ENCODE measurements at regions not wholly inside any gene's neighbourhood (a gene's known extent, or its start where the extent isn't known, plus 50 kb on each side); places are given as distances from the start of the nearest gene placed in this dataset.

DNA sequence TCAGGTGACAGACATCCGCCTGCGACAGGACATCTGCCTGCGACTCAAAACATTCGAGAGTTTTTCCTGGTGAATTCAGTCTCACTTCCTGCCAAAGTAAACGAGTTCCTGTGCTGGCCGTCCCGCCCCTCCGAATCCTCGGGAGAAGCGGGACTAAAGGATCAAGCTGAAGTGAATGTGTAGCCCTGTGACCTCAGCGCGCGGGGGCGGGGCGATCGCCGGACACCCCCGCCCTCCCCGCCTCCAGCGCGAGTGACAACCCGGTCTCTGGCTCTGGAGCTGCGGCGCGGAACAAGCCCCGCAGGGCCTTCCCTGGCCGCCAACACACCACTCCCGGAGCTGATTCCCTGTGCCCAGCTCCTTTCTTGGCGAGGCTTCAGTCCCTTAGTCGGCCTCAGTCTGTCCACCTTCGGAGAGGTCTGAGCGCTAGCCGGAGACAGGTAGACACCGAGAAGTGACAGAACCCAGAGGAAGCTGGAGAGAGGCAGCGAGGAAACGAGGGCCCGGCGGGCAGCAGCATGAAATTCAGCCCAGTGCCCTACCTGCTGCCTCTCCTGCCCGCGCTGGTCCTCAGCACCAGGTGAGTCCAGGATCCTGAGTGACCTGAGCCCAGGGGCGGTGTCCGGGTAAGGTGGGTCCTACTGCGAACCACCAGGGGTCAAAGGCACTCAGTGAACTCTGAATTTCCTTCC lies 766.4 kb upstream of the LUZP2 start:
- DNase-seq, result no peak
- H3K4me1 Mint-ChIP-seq, result peaks cover 12% of the 10 kb centered on the region
- TF ChIP-seq, protein P1, sequence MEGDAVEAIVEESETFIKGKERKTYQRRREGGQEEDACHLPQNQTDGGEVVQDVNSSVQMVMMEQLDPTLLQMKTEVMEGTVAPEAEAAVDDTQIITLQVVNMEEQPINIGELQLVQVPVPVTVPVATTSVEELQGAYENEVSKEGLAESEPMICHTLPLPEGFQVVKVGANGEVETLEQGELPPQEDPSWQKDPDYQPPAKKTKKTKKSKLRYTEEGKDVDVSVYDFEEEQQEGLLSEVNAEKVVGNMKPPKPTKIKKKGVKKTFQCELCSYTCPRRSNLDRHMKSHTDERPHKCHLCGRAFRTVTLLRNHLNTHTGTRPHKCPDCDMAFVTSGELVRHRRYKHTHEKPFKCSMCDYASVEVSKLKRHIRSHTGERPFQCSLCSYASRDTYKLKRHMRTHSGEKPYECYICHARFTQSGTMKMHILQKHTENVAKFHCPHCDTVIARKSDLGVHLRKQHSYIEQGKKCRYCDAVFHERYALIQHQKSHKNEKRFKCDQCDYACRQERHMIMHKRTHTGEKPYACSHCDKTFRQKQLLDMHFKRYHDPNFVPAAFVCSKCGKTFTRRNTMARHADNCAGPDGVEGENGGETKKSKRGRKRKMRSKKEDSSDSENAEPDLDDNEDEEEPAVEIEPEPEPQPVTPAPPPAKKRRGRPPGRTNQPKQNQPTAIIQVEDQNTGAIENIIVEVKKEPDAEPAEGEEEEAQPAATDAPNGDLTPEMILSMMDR (IDR thresholded peaks at IDR 0.05), result no peak
- peaks cover 6% of the 10 kb centered on the region for H3K9me3 Mint-ChIP-seq
- no peak overlapping the region for H3K4me3 Mint-ChIP-seq
- H3K27me3 Mint-ChIP-seq (ENCODE audit: low read depth, poor library complexity), result no peaks in the 10 kb centered on the region
- no peak overlapping the region for H3K27ac Mint-ChIP-seq
- H3K36me3 Mint-ChIP-seq (ENCODE audit: low read depth), result no peaks in the 10 kb centered on the region

DNA sequence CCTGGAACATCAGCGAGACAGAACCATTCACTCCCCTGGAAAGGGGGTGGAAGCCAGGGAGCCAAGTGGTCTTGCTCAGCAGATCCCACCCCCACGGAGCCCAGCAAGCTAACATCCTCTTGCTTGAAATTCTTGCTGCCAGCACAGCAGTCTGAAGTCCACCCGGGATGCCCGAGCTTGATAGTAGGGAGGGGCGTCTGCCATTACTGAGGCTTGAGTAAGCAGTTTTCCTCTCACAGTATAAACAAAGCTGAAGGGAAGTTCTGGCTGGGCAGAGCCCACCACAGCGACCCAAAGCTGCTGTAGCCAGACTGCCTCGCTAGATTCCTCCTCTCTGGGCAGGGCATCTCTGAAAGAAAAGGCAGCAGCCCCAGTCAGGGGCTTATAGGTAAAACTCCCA lies 764.8 kb upstream of the LUZP2 start:
- DNase-seq, result no peak
- Mint-ChIP-seq H3K36me3 (ENCODE audit: low read depth) (no peaks in the 10 kb centered on the region), H3K9me3 (peaks cover 6% of the 10 kb centered on the region), H3K27me3 (ENCODE audit: low read depth, poor library complexity) (no peaks in the 10 kb centered on the region), H3K4me3 (no peak overlapping the region), H3K27ac (no peak overlapping the region), H3K4me1 (peaks cover 7% of the 10 kb centered on the region)
- TF ChIP-seq, protein P1 (IDR thresholded peaks at IDR 0.05), result no peak

GRCh38 chr11:23746896-23747295 lies 750.0 kb upstream of the LUZP2 start:
- Mint-ChIP-seq H3K4me1 (no peaks in the 10 kb centered on the region), H3K27ac (no peak overlapping the region), H3K4me3 (no peak overlapping the region), H3K9me3 (no peaks in the 10 kb centered on the region), H3K27me3 (ENCODE audit: low read depth, poor library complexity) (no peaks in the 10 kb centered on the region), H3K36me3 (ENCODE audit: low read depth) (no peaks in the 10 kb centered on the region)
- DNase-seq, result no peak
- TF ChIP-seq, protein P1 (IDR thresholded peaks at IDR 0.05), result no peak

DNA sequence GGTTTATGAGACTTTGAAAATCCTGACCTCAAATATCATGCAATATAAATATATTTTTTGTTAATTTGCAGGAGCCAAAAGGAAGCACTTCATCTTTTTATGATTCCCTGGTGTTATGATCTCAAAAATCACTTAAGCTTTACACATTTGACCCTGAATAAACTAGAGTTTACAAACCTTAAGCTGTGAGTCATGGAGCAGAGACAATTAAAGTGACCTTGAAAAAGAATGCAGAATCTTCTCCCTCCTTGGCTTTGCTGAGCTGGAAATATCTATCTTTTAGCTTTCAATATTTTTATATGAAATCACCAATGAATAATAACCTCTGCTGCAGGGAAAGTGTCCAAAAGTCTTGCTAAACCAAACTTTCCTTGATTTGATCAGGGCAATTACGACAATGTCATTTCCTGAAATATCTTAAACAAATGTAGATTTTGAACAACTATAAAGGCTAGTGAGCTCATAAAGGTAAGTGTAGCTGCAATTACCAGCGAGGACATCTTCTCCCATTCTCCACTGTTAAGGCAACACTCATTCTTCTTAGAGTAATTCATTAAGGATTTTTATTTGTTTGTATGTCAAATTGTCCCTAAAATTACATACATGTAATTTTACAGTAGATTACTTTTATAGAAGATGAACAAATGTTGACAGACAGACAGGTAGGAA lies 747.0 kb upstream of the LUZP2 start:
- H3K27me3 Mint-ChIP-seq (ENCODE audit: low read depth, poor library complexity), result no peaks in the 10 kb centered on the region
- H3K4me3 Mint-ChIP-seq, result no peak overlapping the region
- no peaks in the 10 kb centered on the region for H3K9me3 Mint-ChIP-seq
- no peak for DNase-seq
- no peaks in the 10 kb centered on the region for H3K4me1 Mint-ChIP-seq
- H3K36me3 Mint-ChIP-seq (ENCODE audit: low read depth), result no peaks in the 10 kb centered on the region
- H3K27ac Mint-ChIP-seq, result no peak overlapping the region
- TF ChIP-seq, protein P1 (IDR thresholded peaks at IDR 0.05), result no peak

DNA sequence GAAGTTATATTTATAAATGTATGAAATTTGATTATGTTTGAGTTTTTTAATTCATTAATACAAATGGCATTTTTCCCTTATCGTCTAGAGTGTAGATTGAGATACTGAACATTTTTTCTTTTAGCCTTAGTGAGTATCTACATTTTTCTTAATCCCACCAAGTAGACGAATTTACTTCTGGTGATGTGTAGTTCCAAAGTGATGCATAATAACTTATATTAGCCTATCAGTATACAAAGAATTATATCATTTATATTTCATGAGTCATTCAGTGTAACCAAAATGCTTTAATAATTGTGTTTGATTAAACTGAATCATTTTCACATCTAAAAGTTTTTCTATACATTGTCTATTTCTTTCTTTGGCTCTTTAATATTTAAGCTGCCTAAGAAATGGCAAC lies 745.6 kb upstream of the LUZP2 start:
- Mint-ChIP-seq H3K36me3 (ENCODE audit: low read depth) (no peaks in the 10 kb centered on the region), H3K9me3 (no peaks in the 10 kb centered on the region), H3K27me3 (ENCODE audit: low read depth, poor library complexity) (no peaks in the 10 kb centered on the region), H3K4me1 (no peaks in the 10 kb centered on the region), H3K27ac (no peak overlapping the region), H3K4me3 (no peak overlapping the region)
- DNase-seq, result no peak
- TF ChIP-seq, protein P1 (IDR thresholded peaks at IDR 0.05), result no peak

GRCh38 chr11:23755076-23755475 lies 741.8 kb upstream of the LUZP2 start:
- H3K27me3 Mint-ChIP-seq (ENCODE audit: low read depth, poor library complexity), result no peaks in the 10 kb centered on the region
- no peak overlapping the region for H3K4me3 Mint-ChIP-seq
- H3K4me1 Mint-ChIP-seq, result no peaks in the 10 kb centered on the region
- DNase-seq, result no peak
- TF ChIP-seq, protein P1 (IDR thresholded peaks at IDR 0.05), result no peak
- H3K36me3 Mint-ChIP-seq (ENCODE audit: low read depth), result no peaks in the 10 kb centered on the region
- no peaks in the 10 kb centered on the region for H3K9me3 Mint-ChIP-seq
- H3K27ac Mint-ChIP-seq, result no peak overlapping the region
